ENCODE measurements at regions not wholly inside any gene's neighbourhood (a gene's known extent, or its start where the extent isn't known, plus 50 kb on each side); places are given as distances from the start of the nearest gene placed in this dataset.

- ATAC-seq = no peak
- Histone ChIP-seq H3K27me3 (ENCODE audit: control insufficient read depth, insufficient read depth, low read length) (no peaks in the 10 kb centered on the region), H3K4me3 (ENCODE audit: low read length) (no peak overlapping the region), H3K36me3 (ENCODE audit: control insufficient read depth, insufficient read depth, low read length) (no peaks in the 10 kb centered on the region), H3K27ac (ENCODE audit: low read length) (no peak overlapping the region), H3K9me3 (ENCODE audit: control insufficient read depth, insufficient read depth, low read length) (peaks cover 7% of the 10 kb centered on the region), H3K4me1 (ENCODE audit: control insufficient read depth, insufficient read depth, low read length) (no peaks in the 10 kb centered on the region)
- H3K4me1 Mint-ChIP-seq = no peaks in the 10 kb centered on the region
- no peak for DNase-seq
- peaks cover 10% of the 10 kb centered on the region for H3K36me3 Mint-ChIP-seq
- 88% methylated on average over 1 of the region's 2 CpGs for WGBS (ENCODE audit: insufficient coverage)
- no peak overlapping the region for H3K27ac Mint-ChIP-seq
- peaks cover 15% of the 10 kb centered on the region in 2 donors for H3K9me3 Mint-ChIP-seq
- no peak for TF ChIP-seq CTCF (IDR thresholded peaks at IDR 0.05)
- H3K27me3 Mint-ChIP-seq (ENCODE audit: low read depth in 2 of 2) = no peaks in the 10 kb centered on the region
- intact Hi-C loops (cut with micrococcal nuclease) = no loop called here
- H3K4me3 Mint-ChIP-seq = no peak overlapping the region
Measured at GRCh38 chr5:25891691-25892090, 1146.7 kb downstream of the CDH9 start.

- no peaks in the 10 kb centered on the region for H3K27me3 Mint-ChIP-seq (ENCODE audit: low read depth in 2 of 2)
- Histone ChIP-seq H3K4me1 (ENCODE audit: control insufficient read depth, insufficient read depth, low read length) (no peaks in the 10 kb centered on the region), H3K27ac (ENCODE audit: low read length) (no peak overlapping the region), H3K36me3 (ENCODE audit: control insufficient read depth, insufficient read depth, low read length) (no peaks in the 10 kb centered on the region), H3K4me3 (ENCODE audit: low read length) (no peak overlapping the region), H3K9me3 (ENCODE audit: control insufficient read depth, insufficient read depth, low read length) (peaks cover 4% of the 10 kb centered on the region), H3K27me3 (ENCODE audit: control insufficient read depth, insufficient read depth, low read length) (no peaks in the 10 kb centered on the region)
- H3K4me1 Mint-ChIP-seq = no peaks in the 10 kb centered on the region
- no peak for TF ChIP-seq CTCF (IDR thresholded peaks at IDR 0.05)
- peaks cover 9% of the 10 kb centered on the region for H3K36me3 Mint-ChIP-seq
- DNase-seq = no peak
- no peak overlapping the region for H3K4me3 Mint-ChIP-seq
- 88% methylated on average over 6 of the region's 6 CpGs for WGBS (ENCODE audit: insufficient coverage)
- intact Hi-C loops (cut with micrococcal nuclease) = no loop called here
- H3K27ac Mint-ChIP-seq = no peak overlapping the region
- ATAC-seq = no peak
- H3K9me3 Mint-ChIP-seq = peaks cover 13% of the 10 kb centered on the region in 2 donors
Measured at GRCh38 chr5:25881318-25882036, 1156.9 kb downstream of the CDH9 start.

- Histone ChIP-seq H3K36me3 (ENCODE audit: control insufficient read depth, insufficient read depth, low read length) (no peaks in the 10 kb centered on the region), H3K4me3 (ENCODE audit: low read length) (no peak overlapping the region), H3K9me3 (ENCODE audit: control insufficient read depth, insufficient read depth, low read length) (peaks cover 11% of the 10 kb centered on the region), H3K4me1 (ENCODE audit: control insufficient read depth, insufficient read depth, low read length) (no peaks in the 10 kb centered on the region), H3K27ac (ENCODE audit: low read length) (no peak overlapping the region), H3K27me3 (ENCODE audit: control insufficient read depth, insufficient read depth, low read length) (no peaks in the 10 kb centered on the region)
- ATAC-seq (no peak), DNase-seq (no peak)
- intact Hi-C loops (cut with micrococcal nuclease) = no loop called here
- Mint-ChIP-seq H3K4me1 (no peaks in the 10 kb centered on the region), H3K4me3 (no peak overlapping the region), H3K36me3 (peaks cover 14% of the 10 kb centered on the region), H3K9me3 (peaks cover 7 to 29% of the 10 kb centered on the region in 2 donors), H3K27me3 (ENCODE audit: low read depth in 2 of 2) (no peaks in the 10 kb centered on the region), H3K27ac (no peak overlapping the region)
- WGBS (ENCODE audit: insufficient coverage) = 76% methylated on average over 3 of the region's 3 CpGs
- no peak for TF ChIP-seq CTCF (IDR thresholded peaks at IDR 0.05)
Measured at GRCh38 chr5:25863811-25864210, 1174.6 kb downstream of the CDH9 start.

- H3K36me3 ChIP-seq (ENCODE audit: control insufficient read depth, insufficient read depth, low read length) = no peaks in the 10 kb centered on the region
- no peaks in the 10 kb centered on the region for H3K4me1 ChIP-seq (ENCODE audit: control insufficient read depth, insufficient read depth, low read length)
- no peak for TF ChIP-seq CTCF (IDR thresholded peaks at IDR 0.05)
- no peak for DNase-seq
- Mint-ChIP-seq H3K27ac (no peak overlapping the region), H3K27me3 (ENCODE audit: low read depth in 2 of 2) (no peaks in the 10 kb centered on the region), H3K4me1 (no peaks in the 10 kb centered on the region), H3K9me3 (peaks cover 7 to 31% of the 10 kb centered on the region in 2 donors), H3K36me3 (peaks cover 14% of the 10 kb centered on the region), H3K4me3 (no peak overlapping the region)
- intact Hi-C loops (cut with micrococcal nuclease) = no loop called here
- peaks cover 15% of the 10 kb centered on the region for H3K9me3 ChIP-seq (ENCODE audit: control insufficient read depth, insufficient read depth, low read length)
- ATAC-seq = no peak
- H3K27me3 ChIP-seq (ENCODE audit: control insufficient read depth, insufficient read depth, low read length) = no peaks in the 10 kb centered on the region
- H3K4me3 ChIP-seq (ENCODE audit: low read length) = no peak overlapping the region
- WGBS (ENCODE audit: insufficient coverage) = 90% methylated on average over 2 of the region's 2 CpGs
- no peak overlapping the region for H3K27ac ChIP-seq (ENCODE audit: low read length)
Measured at GRCh38 chr5:25862276-25862675, 1176.1 kb downstream of the CDH9 start.
